T47D (cell line): ENCODE measurements at regions not wholly inside any gene's neighbourhood (a gene's known extent, or its start where the extent isn't known, plus 50 kb on each side); places are given as distances from the start of the nearest gene placed in this dataset.
"Not testable (repeated sequence)": the region's sequence is repeated elsewhere in the genome, so short reads cannot be mapped to it uniquely, and the experiment has no call there.

Experiments
- DNase-seq, 2 experiments: peaks; one replicate each; pipeline versions ENCODE4 v3.0.0 to v3.0.0-alpha.2; 2011 to 2012; ENCODE audit warnings: low read depth in 1 of 2, low spot score in 1 of 2
- JUND ChIP-seq: IDR thresholded peaks from 2 replicates; pipeline ENCODE4 v1.6.1; 2012; ENCODE audit warnings: low read depth
- in situ Hi-C: cut with HindIII; loops from 2 replicates; pipeline ENCODE4 v1.10.0; 2016; ENCODE audit warnings: low sequenced_read_pairs, low pct_unique_long_range_greater_than_20kb

- DNase-seq, result no peak
- in situ Hi-C loops, result no loop called here
- TF ChIP-seq JUND, result no peak
These were observed 302.7 kb upstream of the PREP start for GRCh38 chr6:105705608-105706007.

- no peak for TF ChIP-seq JUND
- DNase-seq, result no peak
- in situ Hi-C loops, result no loop called here
These were observed 292.6 kb upstream of the PREP start for GRCh38 chr6:105695461-105695860.

DNA sequence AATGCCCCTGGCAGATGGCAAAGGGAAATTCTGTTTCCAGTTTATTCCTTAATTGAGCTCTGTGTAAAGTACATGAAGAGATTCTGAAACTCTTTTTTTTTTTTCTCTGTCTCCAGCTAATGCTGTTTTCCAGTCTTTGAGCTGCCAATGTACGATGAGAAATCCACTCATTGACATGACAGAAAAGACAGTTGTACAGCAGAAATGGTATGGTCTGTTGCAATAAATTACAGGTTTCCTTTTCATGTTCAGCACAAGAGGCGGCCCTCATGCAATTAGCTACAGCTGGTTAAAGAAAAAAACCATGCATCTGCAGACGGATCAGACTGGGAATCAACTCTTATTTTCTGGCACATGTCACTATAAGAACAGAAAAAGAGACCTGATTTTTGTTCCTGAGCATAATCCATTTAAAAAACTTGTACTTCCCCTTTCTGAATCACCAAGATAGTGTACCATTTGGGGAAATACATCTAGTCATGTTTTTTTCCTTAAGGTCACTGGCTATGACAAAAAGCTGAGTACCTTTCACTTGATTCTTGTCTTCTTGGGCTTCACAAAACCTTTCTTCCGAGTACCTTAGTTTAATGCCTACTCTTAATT is 289.8 kb upstream of the PREP start:
- in situ Hi-C loops, result no loop called here
- no peak for TF ChIP-seq JUND
- DNase-seq, result no peak

DNA sequence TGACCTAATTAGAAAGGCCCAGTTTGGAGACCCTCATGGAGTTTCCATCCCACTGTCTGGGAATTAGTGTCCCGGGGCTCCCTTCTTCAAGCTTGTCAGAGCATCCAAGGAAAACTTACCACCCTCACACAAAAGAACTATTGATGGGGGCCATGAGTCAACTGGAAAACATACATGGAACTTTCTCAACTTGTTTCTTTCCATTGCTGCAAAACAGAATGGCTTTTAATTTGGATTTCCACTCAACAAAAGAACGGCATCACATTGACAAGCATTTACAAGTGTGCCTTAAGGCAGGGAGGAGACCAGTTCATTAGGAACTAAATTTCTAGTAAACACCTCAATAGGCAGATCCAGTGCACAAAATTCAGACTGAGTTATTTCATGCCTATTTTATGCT is 289.1 kb upstream of the PREP start:
- in situ Hi-C loops, result no loop called here
- no peak for TF ChIP-seq JUND
- DNase-seq, result no peak

DNA sequence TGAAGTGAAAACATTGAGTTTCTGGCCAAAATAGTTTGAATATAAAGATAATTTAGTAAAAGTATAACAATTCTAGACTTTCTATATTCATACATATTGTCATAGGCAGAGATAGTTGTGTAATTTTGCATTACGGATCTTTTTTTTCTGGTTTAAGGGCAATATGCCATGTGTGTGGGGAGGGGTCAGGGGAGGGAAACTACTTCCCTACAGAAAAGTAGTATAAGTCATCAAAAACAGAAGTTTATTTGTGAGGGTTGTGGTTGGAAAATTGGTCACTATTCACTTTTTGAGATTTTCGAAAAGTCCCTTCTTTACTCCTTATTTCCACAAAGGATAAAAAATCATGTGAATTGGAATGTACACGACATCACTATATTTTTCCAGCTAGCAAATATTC is 288.2 kb upstream of the PREP start:
- TF ChIP-seq JUND, result no peak
- DNase-seq, result no peak
- in situ Hi-C loops, result no loop called here

DNA sequence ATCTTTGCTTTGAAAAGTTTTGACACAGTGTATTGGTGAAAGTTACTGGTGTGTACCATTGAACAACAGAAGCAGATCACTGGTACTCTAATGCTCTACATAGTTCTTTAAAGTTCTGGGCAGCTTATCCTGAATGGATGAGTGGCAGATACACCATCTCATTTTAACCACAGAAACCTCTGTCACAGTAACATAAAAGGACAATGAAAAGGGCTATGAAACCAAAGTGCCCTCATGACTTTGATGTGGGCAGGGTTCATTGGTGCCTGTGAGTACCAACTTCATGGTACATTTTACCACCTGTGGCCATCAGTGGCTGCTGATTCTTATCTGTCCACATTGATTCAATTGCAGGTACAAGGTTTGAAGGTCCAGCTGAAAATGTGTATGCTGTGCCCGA is 285.7 kb upstream of the PREP start:
- in situ Hi-C loops, result no loop called here
- no peak for DNase-seq
- TF ChIP-seq JUND, result no peak

- DNase-seq, in situ Hi-C loops: not testable (repeated sequence)
These were observed 283.9 kb upstream of the PREP start for GRCh38 chr6:105686793-105687192.

- DNase-seq, result no peak
- TF ChIP-seq JUND, result no peak
- in situ Hi-C loops, result no loop called here
These were observed 278.2 kb upstream of the PREP start for GRCh38 chr6:105681061-105681460.

- no peak for TF ChIP-seq JUND
- DNase-seq, result no peak
- in situ Hi-C loops, result no loop called here
These were observed 277.2 kb upstream of the PREP start for GRCh38 chr6:105680131-105680530.

DNA sequence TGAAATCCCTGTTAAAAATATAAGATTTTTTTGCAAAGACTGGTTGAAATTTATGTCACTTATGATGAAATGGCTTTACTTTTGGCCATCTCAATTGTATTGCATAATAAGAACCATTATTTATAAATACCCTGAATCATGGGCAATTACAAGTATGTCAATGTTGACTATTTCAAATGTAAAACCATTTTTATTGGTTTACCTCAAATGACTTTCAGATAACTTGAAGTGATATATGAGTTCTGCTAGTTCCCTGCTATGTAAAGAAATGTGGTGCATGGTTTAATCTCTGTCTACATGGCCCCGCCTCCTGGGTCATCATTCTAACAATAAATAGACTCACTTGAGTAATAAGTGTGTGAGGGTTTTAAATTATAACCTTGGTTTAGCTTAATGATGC is 275.6 kb upstream of the PREP start:
- in situ Hi-C loops, result no loop called here
- no peak for DNase-seq
- TF ChIP-seq JUND, result no peak

DNA sequence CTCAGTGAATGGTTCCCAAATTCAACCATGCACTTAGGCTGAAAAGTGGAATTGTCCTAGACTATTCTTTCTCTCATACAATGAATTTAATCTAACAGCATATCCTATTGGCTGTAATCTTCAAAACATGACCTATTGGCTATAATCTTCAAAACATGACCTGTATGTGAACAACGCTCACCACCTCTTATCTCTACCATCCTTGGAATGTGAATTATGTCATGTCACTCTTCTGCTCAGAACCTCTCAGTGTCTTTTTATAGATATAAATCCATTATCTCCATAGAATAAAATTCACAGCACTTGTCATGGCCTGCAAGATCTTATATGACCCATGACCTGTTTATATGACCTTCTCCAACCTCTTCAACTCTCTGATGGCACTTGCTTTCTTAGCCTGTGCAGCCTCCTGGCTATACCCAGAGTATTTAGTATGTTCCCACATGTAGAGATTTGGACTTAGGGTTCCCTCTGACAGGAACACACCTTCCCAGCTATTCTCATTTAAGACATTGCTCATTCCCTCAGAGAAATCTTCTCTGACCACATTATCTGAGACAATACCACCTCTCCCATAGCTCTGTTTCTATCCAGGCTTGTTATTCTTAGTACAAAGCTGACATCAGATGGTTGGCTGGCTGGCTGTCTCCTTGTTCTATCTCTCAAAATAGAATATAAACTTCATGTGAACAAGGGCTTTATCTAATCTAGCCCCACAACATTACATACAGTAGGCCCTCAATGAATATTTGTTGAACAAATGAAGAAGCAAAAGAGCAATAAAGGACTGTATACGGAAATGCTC is 275.0 kb upstream of the PREP start:
- in situ Hi-C loops, result no loop called here
- DNase-seq, result no peak
- TF ChIP-seq JUND, result no peak

GRCh38 chr6:105676857-105677256 is 274.0 kb upstream of the PREP start:
- in situ Hi-C loops, result no loop called here
- no peak for DNase-seq
- no peak for TF ChIP-seq JUND

DNA sequence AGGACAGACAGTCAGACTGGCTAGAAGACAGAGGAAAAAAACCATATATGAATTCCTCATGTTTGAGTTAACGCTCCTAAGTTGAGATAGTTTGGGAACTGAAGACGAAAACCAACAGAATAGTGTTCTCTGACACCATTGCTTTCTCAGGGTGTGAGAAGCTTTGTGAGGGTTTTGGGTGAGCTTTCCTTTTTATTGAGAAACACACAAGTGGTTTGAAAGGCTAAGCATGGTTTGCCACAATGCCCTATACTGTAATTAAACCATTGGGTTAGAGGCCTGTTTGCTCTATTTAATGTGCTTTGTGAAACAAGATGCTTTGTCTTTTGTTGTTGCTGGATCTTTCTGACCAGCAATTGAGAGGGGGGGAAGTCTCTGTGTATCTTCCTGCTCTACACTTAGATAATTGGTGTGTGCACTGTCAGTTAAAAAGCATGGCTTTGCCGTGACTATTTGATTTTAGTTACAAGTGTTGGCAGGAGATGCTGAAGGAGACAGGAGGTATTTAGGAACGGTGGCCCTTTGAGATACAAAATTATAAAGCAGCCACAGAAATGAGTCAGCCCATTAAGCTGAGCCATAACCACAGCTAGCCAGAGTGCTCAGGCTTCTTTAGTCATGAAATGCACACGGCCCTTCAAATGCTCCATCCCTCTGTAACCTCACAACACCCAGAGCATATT is 273.0 kb upstream of the PREP start:
- DNase-seq, result no peak
- in situ Hi-C loops, result no loop called here
- no peak for TF ChIP-seq JUND

- in situ Hi-C loops, DNase-seq: not testable (repeated sequence)
These were observed 270.1 kb upstream of the PREP start for GRCh38 chr6:105672856-105673538.
